ENCODE measurements at regions not wholly inside any gene's neighbourhood (a gene's known extent, or its start where the extent isn't known, plus 50 kb on each side); places are given as distances from the start of the nearest gene placed in this dataset.

- in situ Hi-C loops (cut with HindIII; ENCODE audit: low sequenced_read_pairs) = no loop called here
These were observed 117.2 kb upstream of the HS6ST1 start for GRCh38 chr2:128435576-128436478.

- in situ Hi-C loops (cut with HindIII; ENCODE audit: low sequenced_read_pairs) = no loop called here
These were observed 118.0 kb upstream of the HS6ST1 start for GRCh38 chr2:128436479-128437203.

DNA sequence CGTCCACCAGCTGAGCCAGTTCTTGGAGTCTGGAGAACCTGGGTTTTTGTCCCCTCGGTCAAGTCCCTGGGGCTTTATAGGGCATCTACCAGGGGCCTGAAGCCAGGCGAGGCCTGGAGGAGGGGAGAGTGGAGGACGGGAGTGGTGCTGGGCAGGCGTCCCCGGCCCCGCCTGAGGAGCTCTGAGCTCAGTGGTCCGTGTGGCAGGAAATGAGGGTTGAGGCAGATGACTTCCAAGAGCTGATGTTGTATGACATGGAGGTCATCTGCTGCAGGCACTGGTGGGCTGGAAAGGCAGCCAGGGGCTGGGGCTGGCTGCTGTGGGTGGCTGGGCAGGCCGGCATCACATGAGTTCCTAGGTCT, 118.5 kb upstream of the HS6ST1 start:
- in situ Hi-C loops (cut with HindIII; ENCODE audit: low sequenced_read_pairs) = no loop called here

DNA sequence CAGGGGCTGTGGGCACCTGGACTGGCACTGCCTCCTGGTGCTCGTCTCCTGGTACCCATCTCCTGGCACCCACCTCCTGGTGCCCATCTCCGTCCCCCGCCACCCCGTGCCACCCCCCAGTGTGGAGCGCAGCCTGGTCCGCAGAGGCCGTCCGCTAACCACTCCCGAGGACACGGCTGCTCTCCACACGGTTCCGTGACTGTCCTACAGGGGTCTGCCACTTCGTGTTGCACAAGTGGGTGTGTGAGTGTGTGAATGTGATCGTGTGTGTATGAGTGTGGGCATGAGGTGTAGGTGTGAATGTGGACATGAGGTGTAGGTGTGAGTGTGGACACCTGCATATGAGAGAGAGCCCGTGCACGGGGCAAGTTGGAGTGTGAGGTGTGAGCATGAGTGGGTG, 119.4 kb upstream of the HS6ST1 start:
- in situ Hi-C loops (cut with HindIII; ENCODE audit: low sequenced_read_pairs) = no loop called here

- in situ Hi-C loops (cut with HindIII; ENCODE audit: low sequenced_read_pairs) = no loop called here
These were observed 119.9 kb upstream of the HS6ST1 start for GRCh38 chr2:128438586-128438985.

- in situ Hi-C loops (cut with HindIII; ENCODE audit: low sequenced_read_pairs) = no loop called here
These were observed 120.5 kb upstream of the HS6ST1 start for GRCh38 chr2:128439031-128439790.

- in situ Hi-C loops (cut with HindIII; ENCODE audit: low sequenced_read_pairs) = no loop called here
These were observed 121.4 kb upstream of the HS6ST1 start for GRCh38 chr2:128439791-128440665.

DNA sequence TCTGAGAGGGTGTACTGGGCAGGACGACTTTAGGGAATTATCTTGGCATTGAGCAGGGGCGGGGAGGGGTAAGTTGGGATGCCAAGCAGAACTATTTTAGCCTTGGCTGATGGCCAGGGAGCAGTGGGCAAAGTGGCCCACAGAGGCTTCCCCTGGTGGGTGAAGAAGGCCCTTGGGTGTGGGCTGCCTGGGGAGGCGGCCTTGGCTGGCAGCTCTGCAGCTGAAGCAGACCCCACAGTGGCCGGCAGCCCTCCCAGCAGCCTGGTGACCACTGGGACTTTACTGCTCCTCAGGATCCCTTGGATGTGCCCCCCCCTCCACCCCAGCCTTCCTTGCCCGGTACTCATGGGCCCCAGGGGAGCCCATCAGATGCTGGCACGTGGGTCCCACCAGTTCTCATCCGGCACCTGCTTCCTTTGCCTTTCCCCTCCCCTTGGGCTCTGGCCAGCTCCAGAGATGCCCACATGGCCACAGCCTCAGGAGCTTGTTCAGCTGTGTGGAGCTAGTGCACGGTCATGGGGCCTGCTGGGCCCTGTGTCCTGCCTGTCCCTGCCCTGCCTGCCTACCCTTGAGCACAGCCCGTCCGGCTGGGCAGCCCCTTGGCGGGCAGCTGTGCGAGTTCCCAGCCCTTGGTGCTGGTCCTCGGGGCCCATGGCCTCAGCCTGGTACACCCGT, 122.1 kb upstream of the HS6ST1 start:
- in situ Hi-C loops (cut with HindIII; ENCODE audit: low sequenced_read_pairs) = no loop called here

- in situ Hi-C loops (cut with HindIII; ENCODE audit: low sequenced_read_pairs) = no loop called here
These were observed 122.8 kb upstream of the HS6ST1 start for GRCh38 chr2:128441341-128442052.

DNA sequence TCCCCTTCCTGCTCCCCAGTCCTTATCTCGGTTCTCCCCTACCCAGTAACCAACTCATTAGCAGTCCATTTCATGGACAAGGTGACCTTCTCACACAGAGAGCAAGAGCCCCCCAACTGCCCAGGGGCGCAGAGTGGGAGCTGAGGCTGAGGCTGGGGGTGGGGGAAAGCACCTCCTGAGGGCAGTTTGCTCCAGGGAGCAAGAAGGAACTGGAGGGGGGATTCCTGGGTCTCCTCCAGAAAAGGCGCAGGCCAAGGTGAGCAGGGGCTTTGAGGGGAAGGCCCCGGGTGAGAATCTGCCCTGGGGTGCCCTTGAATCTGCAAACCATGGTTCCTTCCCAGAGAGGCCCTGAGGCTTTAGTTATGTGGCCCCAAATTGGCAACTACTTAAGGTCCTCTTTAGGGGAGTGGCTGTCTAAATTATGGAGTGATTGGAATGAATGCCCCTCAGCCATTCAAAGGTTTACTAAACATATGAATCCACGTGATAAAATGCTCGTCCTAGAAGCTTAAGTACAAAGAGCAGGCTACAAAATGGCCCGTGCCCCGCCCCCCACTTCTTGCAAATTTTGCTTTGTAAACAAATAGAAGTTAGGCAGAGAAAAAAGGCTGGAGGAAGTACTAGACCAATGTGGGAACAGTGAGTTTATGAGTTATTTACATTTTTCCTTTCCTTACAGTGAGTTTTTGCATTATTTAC, 123.5 kb upstream of the HS6ST1 start:
- in situ Hi-C loops (cut with HindIII; ENCODE audit: low sequenced_read_pairs) = no loop called here

DNA sequence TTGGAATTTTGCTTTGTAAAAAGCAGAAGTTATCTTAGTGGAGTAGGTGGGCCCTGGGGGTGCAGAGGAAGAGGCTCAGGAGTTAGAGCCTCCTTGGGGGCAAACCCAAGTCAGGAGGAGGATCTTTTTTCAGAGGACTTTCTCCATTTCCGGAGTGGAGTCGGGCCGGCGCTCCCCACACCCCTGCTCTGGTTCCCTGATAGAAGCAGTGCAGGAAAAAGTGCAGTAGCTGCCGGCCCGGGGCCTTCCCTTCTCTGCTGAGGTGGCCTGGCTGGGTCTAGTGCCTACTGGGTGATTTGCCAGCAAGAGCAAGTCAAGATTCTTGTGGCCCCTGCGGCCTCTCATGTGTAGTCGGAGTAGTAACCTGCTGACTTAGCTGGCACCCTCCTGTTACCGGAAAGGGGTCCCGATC, 124.2 kb upstream of the HS6ST1 start:
- in situ Hi-C loops (cut with HindIII; ENCODE audit: low sequenced_read_pairs) = no loop called here

GRCh38 chr2:128444121-128444771, 125.6 kb upstream of the HS6ST1 start:
- in situ Hi-C loops (cut with HindIII; ENCODE audit: low sequenced_read_pairs) = no loop called here

GRCh38 chr2:128444816-128445522, 126.3 kb upstream of the HS6ST1 start:
- in situ Hi-C loops (cut with HindIII; ENCODE audit: low sequenced_read_pairs) = no loop called here

DNA sequence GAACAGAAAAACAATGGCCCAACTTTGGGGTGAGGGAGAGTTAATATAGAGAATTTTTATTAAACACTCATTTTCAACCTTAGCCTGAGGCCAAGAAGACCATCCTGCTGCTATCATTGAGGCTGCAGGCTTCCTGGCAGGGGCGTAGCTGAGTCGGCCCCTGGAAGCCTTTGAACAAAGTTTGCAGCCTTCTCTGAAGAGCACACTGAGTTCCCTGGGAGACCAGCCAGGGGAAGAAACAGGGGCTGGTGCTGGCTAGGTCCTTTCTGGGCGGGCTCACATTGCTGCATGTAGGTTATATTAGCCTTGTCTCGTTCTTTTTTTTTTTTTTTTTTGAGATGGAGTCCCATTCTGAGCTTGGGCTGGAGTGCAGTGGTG, 126.8 kb upstream of the HS6ST1 start:
- in situ Hi-C loops (cut with HindIII; ENCODE audit: low sequenced_read_pairs) = no loop called here

DNA sequence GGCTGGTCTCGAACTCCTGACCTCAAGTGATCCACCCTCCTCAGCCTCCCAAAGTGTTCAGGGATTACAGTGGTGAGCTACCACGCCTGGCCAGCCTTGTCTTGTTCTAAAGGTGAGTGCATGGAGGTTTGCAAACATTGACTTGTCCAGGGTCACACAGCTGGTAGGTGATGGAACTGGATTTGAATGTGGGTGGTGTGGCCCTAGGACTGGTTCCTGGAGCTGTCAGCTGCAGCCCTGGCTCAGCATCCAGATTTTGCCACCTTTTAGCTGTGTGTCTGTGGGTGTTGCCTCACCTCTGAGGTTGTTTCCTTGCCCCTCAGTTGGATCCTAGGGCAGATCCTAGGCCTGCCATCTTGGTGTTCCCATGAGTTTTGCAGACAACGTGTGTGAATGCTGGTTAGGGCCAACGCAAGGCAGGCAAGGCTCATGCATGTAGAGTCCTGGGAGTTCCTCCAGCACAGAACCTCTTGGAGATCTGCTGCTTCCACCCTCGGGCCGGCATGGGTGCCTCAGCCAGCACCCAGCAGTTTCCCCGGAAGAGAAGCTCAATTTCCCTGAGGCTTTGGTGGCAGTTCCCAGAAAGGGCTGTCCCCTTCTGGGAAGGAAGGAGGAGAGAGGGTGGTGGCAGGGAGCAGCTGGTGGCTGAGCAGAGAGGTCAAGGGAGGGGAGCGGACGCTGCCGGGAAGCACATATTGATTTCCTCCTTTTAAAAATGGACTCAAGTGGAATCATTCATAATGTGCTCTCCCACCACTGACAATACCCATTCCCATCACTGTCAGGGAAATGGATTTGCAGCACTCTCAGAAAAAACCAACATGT, 127.6 kb upstream of the HS6ST1 start:
- in situ Hi-C loops (cut with HindIII; ENCODE audit: low sequenced_read_pairs) = no loop called here

DNA sequence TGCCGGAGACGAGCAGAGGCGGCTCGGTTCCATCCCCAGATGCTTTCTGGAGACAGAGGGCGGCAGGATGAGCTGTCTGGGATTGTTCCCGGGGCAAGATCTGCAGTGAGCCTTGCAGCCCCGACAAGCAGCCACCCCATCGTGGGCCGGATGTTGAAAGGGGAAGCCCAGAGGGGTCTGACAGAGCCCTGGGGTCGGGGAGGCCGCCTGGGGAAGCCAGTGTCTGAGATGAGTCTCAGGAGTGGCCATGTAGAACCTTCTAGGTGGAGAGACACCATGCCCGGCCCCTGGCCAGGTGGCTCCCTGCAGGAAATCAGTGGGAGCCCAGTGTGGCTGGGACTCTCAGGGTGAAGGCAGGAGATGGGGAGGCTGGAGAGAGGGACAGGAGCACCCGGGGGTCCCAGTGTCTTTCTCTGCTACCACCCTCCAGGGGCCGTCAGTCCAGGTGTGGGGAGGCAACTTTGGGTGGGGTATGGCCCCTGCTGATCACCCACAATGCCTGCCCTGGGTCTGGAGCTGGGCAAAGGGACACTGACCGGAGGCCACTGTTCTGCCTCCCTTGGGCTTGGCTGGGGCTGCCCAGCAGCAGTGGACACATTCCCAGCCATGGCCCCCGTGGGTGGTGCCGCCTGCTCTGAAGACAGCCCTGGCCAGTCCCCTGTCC, 128.3 kb upstream of the HS6ST1 start:
- in situ Hi-C loops (cut with HindIII; ENCODE audit: low sequenced_read_pairs) = no loop called here
